Heart left ventricle (tissue), 13 donors: ENCODE measurements at regions not wholly inside any gene's neighbourhood (a gene's known extent, or its start where the extent isn't known, plus 50 kb on each side); places are given as distances from the start of the nearest gene placed in this dataset.

Source experiments
- CTCF ChIP-seq, 12 donors: fragments of 200-600 bp; sonication (generic) in 4 of 12; IDR thresholded peaks; one replicate each; pipeline versions ENCODE4 v1.5.0 to v1.8.0; 2018 to 2022; ENCODE audit warnings: antibody characterized with exemption in 12 of 12, mild to moderate bottlenecking in 5 of 12
- POLR2A ChIP-seq, 2 donors: fragments of 450-650 bp; IDR thresholded peaks; one replicate each; pipeline ENCODE4 v1.6.1; 2017; ENCODE audit warnings: antibody characterized with exemption in 2 of 2, mild to moderate bottlenecking in 2 of 2, moderate library complexity in 2 of 2
- donor health status: ischemic (EF 13 %, LVEDD 7.1; RV severe dilation, severe dysfunction).
- donor health status: DM: no; HTN: yes; CAD: no.
- donor health status: DM: no; HTN: no; CAD: no.
- donor health status: ischemic (EF 25% LVEDD 6.9; RV normal size, moderate dysfunction).
- donor health status: ischemic (EF 25% LVEDD 5.7; RV mildly dilated, moderate dysfunction).
- donor health status: ischemic (EF 35%, LVEDD 5.7; RV mildly dilated, moderate dysfunction).
- donor health status: nonischemic (EF 11% LVEDD 7.7; RV severe dilation, severe dysfunction).
- donor health status: DM: yes; HTN: yes; CAD: no.
- donor health status: PGD.
- donor health status: ischemic (EF 29% LVEDD 5.4; RV normal size, mild dysfunction).
- donor health status: nonischemic (EF 23%, LVEDD 6.1; RV moderate dilation, normal function).

GRCh38 chrX:65035446-65035770 is 59.2 kb upstream of the ZC4H2 start:
- TF ChIP-seq CTCF (IDR thresholded peaks at IDR 0.05) (no peak), POLR2A (IDR thresholded peaks at IDR 0.05) (no peak)
